NCI-H524 treated with DMSO at 0.1 percent for 48 hours (cell line): ENCODE measurements at regions not wholly inside any gene's neighbourhood (a gene's known extent, or its start where the extent isn't known, plus 50 kb on each side); places are given as distances from the start of the nearest gene placed in this dataset.

ENCODE experiments used
- DNase-seq: peaks from one replicate; lab custom pipeline; 2025; lab: John Stamatoyannopoulos, UW

DNA sequence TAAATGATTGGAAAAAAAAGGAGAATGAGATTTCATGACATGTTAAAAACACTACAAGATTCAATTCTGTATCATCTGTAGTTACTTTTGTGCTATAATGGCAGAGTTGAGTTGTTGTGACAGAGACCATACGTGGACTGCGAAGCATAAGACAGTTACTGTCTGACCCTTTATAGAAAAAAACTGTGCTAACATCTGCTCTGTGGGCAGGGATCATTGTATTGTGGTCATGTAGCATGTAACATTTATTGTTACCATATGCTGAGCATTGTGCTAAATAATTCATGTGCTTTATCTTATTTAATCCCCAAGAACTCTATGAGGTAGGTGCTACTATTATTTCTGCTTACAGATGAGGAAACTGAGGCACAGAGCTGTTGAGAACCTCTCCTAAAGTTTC is 147.3 kb upstream of the HMHB1 start:
- no peak for DNase-seq

DNA sequence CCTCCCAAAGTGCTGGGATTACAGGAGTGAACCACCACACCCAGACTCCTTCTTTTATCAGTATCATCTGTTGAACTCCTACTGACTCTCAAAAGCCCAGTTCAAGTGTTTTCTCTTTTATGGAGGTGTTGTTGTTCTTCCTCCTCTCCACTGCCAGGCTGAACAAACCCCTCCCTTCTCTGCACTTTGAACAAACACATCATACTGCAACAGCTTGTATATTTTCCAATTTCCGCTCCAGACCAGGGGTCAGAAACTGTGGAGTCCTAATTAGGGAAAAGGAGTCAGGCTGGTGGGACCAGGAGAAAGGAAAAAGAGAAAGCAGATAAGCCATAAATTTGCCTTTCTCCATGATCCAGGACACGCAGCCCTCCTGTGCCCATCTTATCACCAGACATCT is 148.1 kb upstream of the HMHB1 start:
- DNase-seq, result no peak

DNA sequence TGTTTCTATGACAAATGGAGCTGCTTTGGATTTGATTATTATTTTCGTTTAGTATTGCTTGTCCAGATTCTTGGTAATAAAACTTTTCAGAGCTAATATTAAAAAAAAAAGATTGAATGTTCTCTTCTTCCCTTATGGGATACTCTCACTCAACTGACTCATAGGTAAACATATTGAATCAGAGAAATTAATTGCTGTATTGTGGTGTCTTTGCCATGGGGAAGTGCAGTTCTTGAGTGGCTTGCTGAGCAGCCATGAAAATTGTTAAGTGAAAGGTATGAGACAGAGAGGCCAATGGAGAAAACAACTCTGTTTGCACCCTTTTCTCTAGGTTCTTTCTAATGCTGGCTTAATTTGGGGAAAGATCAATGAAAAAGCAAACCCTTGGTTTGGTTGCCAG is 149.9 kb upstream of the HMHB1 start:
- no peak for DNase-seq

DNA sequence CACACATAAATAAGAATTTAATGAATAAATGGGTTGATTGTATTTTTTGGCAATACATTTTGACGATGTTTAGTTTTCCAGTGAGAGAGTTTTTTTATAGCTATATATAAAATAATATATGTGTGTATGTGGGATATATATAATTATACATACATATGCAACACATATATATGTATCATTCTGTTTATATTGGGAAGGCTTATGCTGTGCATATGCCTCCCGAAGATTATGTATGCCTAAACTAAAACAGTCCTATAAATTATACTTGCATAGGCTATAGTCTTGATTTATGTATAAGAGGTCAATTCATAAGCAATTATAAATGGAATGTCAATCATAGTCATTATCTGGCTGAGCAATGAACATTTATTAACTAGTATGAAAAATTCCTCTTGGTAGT is 151.3 kb upstream of the HMHB1 start:
- no peak for DNase-seq

DNA sequence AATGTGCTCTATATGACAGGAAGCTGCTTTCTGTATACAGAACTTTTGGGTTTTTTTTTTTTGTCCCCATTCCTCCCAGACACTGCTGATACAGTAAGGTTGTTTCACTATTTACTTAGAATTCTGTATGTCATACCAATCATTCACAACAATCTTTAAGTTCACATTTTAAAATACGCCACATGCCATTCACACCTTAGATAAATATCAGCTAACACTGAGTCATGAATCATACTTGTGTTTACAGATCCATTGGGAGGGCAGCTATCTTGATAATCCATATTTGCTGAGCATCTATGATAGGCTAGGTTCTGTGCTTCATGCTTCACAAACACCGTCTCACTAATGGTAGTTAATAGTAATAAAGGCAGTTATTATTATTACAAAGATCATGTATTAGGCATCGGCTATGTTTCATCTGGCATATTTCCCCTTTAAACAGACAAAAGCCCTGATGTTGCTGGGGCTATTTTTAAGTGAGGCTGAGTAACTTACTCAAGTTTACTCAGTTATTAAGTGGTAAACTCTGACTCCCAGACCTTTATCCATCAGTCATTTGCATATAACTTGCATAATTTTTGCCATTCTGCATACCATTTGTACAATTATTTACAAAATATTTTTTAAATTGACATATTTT is 152.2 kb upstream of the HMHB1 start:
- DNase-seq, result no peak

DNA sequence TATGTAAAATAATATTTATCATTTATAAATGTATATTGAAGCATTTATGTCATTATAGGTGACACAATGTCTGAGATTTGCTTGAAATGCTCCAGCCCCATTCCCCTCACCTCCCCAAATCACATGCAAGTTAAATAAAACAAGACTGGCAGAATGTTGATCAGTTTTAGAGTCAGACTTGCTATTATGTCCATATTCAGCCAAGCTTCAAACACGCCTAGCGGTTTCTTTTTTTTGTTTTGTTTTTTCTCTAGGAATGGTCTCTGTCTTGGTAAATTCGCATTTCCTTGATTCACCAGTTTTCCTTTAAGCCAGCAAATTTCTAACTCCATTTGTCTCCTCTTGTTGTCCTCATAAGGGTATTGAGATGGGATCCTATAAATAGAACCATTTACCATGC is 153.0 kb upstream of the HMHB1 start:
- no peak for DNase-seq

DNA sequence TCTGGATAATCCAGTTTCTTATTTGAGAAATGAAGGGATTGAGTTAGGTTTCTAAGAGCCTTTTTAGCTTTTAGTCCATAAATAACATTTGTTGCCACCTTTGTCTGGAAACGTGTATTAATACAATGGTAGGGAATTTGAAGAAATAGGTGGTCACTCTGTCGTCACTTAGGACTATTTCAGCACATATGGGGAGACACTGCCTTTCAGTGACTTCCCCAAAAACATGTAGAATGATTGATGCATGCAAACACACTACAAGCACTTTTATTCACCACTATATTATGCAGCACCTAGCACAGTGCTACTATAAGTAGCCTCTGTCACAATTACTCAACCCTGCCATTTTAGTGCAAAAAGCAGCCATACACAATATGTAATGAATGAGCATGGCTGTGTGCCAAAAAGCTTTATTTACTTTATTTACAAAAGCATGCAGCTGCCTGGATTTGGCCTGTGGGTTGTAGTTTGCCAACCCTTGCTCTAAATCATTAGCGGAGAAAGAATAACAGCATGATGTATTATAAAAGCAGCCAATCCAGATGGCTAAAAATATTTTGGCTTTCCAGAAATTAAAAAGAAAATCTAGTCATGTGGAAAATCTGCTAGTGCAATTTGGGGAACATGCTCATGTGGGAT is 154.2 kb upstream of the HMHB1 start:
- no peak for DNase-seq

DNA sequence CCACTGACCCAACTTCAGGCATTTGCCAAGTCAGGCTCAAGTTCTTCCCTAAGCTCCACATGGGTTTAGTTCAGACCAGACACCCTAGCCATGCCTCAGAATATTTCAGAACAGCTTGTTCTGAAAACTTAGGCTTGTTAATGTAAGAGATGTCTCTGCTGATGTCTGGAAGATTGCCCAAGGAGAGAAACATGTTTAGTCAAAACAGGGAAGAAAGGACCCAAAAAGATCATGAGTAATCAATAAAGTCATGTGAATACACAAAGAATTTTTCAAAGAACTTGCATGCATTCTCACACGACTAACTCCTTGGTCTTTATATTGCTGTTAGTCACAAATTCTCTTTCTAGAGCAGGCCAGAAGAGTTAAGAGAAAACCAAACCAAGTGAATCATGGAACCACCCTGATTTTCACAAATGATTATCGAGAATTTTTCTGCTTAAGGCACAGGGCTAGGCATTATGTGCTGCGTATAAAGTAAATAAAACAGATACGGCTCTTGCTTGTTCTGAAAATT is 158.1 kb upstream of the HMHB1 start:
- DNase-seq, result no peak

DNA sequence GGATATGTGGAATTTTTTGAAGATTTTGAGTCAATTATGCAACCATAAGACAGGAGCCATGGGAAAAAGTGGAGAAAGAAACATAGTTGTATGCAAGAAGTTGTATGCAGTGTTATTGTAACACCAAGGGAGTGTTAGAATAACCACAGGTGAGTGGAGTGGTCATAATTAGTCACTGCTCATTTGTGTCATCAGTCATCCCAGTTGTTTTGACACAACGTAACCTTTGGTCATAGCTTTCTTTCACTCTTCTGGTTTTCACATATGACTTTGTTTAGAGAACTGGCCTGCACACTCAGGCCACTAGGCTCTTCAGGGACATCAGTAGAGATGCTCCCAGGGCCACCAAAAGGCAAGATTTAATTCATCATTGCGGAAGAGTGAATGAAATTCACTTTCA is 158.7 kb upstream of the HMHB1 start:
- DNase-seq, result no peak

DNA sequence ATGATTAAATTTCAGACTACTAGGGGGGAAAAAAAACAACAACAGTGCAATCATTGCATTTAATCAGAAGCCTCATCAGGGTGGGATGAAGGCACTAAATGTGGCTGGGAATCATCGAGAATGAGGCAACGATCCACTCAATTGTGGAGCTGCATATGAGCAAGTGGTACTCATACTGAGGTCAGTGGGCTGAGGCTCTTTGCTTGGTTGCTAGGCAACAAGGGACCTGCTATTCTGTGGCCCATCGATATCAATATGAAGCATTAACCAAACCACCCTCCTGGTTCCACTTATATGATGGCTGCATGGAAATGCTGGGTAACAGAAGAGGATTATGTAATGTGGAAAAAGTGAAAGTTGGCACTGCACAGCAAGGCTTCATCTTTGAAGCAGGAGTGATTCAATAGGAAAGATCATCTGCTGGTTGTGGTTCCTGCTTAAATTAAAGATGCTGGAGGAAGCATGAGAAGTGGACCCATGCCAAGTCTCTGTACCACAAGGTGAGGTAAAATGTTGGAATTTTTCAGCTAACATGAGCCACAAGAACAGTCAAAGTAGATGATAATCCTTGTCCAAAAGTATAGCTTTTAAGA is 159.8 kb upstream of the HMHB1 start:
- DNase-seq, result peak; percentile 42

DNA sequence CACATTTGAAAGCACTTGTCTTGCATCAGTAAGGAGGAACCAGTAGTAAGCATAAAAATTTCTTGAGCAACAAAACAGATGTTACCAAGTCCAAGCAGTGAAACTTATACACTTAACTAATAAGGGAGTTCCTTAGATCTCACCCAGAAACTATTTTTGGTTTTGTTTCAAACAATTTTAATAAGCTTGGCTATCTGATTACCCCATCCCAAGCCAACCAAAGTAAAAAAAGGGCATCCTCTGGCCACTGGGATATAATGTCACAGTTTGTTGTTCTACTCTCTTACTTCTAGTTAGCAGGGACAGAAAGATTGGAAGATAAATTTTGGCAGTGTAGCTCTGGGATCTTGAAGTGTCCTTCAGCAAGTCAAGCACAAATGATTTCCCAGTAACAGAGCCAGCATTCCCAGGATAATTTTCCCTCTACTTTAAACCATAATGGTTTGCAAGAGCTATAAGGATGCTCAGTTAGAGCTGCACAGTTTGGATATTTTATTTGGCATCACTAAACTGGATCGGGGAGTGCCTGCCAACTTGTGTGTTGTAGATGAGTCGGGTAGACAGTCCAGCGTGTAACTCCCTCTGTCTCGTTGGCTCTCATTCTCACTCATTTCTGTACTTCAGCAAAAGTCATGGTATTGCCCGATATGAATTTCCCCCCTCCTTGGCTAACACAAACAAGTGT is 161.9 kb upstream of the HMHB1 start:
- DNase-seq, result no peak

DNA sequence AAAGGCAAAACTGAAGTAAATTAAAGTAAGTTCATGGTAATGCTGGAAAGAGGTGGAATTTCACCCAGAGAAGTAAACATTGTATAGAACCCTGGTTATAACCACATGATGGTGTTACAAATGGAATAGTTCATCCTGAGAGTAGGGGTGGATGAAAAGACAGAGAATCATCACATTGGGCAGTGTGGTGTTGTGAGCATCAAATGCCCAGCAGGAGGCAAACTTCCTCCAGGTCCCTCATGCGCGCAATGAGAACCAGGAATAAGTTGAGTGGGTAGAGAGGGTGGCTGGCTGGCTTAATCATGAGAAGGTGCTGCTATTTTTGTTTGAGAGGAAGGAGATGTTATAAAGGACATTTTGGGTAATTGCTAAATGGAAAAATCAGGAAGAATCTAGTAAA is 163.3 kb upstream of the HMHB1 start:
- DNase-seq, result no peak

DNA sequence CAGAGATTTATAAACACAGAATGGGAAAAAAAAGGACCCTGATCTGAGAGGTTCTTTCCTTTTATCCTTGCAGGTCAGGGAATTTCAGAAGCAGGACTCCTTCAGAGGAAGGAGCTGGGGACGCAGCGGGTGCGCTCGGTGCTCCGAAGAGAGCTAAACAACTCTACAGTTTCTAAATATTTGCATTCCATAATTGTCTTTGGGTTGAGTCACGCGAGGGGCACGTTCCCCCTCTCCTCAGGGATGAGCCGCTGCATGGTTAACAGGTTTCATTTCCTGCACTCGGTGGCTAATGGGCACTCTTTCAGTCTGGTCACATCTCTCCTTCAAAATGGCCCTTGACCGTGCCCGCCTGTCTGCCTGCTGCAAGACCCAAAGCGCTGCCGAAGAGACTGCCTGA is 165.0 kb upstream of the HMHB1 start:
- DNase-seq, result no peak

DNA sequence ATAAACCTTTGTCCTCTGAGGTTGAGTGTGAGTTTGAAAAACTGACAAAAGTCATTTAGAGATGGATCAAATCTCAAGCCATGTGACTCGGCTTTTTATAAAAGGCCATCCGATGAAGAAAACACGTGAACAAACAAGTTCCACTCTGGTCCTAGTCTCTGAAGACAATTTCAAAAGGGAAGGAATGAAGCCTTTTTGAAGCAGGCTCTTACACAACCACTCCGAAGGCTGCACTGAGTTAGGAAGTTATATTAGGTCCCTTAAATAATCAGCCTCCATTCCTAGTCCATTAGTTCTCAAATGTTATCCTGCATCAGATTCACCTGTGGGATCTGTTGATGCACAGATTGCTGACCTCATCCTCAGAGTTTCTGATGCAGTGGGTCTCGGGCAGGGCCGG is 166.6 kb upstream of the HMHB1 start:
- DNase-seq, result no peak

DNA sequence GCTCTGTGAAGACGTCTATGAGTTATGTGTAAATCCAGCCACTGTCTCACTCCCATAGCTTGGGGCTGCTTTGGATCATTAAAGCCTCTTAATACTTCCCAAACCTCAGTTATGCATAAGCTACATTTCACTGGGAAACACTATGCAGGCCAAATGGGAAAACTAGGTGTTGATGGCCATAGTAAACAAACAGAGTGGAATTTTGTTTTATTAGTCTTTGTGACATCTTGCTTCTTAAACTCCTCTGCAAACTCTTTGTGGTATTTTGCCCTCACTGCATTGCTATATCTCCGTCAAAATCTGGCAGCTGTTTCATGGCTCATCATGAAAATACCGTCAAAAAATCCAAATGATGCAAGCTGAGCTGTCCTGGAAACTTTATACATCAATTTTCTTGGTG is 167.2 kb upstream of the HMHB1 start:
- no peak for DNase-seq

DNA sequence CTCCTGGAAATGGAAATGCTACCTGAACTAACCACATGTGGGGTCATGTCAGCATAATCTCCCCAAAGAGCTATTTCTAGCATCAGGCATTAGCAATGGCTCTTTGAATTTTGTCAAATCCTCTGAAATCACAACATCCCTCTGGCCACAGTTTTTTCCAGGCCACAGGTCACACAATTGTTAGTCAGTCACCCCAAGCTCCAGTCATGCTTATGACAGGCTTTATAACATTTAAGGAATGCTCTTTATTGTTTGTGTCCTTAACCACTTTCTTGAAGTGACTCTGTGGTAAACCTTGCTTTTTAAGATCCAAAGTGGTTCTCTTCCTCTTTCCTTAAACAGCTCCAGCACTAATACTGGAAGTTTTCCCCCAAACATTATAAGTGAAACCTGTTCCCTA is 169.2 kb upstream of the HMHB1 start:
- DNase-seq, result no peak

DNA sequence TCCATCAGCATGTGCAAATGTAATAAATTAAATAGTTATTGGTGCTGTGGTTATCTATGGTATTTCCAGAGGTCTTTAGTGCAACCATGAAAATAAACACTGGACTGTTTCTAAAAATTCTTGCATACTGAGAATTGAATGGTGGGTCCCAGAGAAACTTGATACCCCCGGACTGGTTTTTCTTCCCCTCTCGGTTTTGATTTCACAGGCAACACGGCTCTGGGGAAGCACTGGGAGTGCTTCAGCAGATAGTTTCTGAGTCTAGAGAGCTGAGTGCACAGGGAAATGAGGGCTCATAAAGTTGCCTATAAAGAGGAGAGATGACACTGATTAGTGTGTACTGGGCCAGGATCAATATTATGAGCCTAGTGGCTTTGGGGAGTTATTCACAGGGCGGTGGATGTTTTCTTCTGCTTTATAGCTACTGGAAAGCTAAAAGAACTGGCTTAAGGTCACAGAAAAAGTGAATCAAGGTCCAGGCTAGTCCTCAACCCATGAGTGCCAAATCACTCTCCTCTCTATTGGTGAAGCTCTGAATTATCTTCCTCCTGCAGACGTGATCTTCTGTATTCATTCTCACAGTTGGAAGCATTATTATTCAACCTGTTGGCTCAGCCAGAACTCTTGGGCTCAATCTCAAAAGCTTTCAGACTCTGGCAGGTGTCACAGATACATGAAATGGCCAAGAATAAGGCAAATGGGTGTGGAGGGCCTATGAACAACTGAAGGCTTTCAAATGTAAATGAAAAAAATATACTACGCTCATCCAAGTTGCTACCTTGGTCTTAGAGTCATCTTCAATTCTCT is 170.2 kb upstream of the HMHB1 start:
- no peak for DNase-seq

DNA sequence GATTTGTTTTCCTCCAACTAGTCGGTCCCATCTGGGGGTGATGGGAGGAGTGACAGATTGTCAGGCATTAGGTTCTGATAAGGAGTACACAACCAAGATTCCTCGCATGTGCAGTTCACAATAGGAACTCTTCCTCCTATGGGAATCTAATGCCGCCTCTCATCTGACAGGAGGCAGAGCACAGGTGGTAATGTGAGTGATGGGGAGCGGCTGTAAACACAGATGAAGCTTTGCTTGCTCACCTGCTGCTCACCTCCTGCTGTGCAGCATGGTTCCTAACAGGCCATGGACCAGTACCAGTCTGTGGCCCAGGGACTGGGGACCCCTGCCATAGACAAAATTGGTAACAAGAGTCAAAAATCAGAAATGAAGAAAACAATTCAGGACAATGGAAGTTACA is 173.3 kb upstream of the HMHB1 start:
- no peak for DNase-seq

DNA sequence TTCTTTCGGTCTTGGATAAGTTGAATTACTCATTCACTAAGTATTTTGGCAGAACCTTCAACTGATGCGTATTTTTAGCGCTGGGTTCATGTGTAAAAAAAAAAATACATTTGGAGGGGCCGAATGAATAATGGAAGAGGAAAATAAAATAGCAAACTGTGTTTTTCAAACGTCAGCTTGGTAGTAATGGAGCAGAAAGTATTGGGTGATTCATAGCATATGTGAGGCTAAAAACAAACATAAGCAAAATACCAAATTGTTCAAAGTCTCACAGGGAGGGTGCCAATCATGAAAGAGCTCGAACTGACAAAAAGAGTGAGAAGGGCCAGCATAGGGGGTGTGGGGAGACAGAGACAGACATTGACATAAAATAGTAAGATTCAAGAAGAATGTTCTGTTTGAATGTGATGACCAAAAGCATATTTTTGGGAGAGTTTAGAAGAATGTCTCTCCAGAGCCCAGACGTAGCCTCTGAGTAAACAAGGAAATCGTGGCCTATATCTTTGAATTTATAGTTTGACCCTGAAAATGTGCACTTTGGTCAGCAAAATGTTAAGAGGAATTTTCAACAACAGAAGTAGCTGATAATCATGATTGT is 174.9 kb upstream of the HMHB1 start:
- no peak for DNase-seq

DNA sequence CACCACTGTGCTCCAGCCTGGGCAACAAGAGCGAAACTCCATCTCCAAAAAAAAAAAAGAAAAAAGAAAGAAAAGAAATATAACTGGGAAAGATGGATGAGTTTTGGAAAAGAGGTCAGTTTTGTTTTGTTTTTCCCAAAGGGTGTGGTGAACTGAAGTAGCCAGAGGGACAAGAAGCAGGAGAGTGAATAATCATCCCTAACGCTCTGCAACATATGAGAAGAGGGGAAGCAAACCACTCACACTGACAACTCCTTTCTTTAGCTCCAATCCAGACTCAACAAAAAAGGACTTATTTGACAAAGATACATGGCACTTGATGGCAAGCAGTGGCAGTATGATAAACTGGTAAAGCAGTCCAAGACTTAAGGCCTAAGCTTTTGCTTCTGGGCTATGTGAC is 176.1 kb upstream of the HMHB1 start:
- no peak for DNase-seq

DNA sequence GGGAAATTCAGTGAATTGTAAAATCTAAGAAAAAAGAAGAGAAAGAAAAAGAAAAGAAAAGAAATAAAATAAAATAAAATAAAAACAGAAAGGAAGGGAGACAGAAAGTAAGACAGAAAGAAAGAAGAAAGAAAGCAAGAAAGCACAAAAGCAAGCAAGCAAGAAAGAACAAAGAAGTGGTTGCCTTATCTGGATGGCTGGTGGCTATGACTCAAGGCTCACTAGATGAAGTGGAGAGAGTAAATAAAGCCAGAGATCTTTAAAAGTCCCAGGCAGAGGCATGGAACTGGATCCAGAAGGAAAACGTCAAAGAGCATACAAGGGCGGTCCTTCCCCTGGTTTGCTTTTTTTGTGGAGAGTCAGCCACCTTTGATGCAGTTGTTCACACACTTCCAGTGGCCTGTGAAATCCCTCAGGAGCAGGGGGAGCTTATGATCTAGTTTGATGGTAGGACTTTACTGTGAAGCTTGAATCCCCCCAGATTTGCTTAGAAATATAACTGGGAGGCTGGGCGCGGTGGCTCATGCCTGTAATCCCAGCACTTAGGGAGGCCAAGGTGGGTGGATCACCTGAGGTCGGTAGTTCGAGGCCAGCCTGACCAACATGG is 176.7 kb upstream of the HMHB1 start:
- no peak for DNase-seq
